Neural progenitor cell (in vitro differentiated cells): ENCODE measurements at regions not wholly inside any gene's neighbourhood (a gene's known extent, or its start where the extent isn't known, plus 50 kb on each side); places are given as distances from the start of the nearest gene placed in this dataset.

Experiments
- EZH2 ChIP-seq: fragments of 200-600 bp; sonication (generic); IDR thresholded peaks from 2 replicates; pipeline ENCODE4 v1.6.1; 2017; ENCODE audit warnings: antibody characterized with exemption, mild to moderate bottlenecking, moderate library complexity
- EZH2phosphoT487 ChIP-seq: fragments of 200-600 bp; sonication (generic); IDR thresholded peaks from 2 replicates; pipeline ENCODE4 v1.6.1; 2017; ENCODE audit warnings: antibody characterized with exemption
- TF ChIP-seq, protein P1 (sequence below): fragments of 200-600 bp; sonication (generic); IDR thresholded peaks from 2 replicates; pipeline ENCODE4 v1.5.1; 2017; ENCODE audit warnings: antibody characterized with exemption, mild to moderate bottlenecking

DNA sequence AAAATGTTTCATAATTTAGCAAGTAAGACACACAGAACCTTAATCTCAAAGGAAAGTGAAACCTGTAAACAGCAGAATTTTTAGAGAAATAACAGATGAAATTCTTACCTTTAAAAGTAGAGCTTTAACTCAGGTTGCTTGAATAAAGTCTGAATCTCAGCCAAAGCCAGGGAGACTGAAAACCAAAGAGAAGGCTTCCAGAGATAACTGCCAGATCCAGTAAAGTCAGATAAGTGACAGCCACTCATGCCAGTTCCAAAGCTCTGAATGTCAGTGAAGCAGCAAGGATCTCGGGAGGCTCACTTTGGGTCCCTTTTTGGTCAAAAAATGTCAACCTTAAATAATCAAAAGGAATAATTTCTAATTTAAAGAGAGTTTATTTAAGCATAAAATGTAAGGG lies 199.9 kb upstream of the CHRM3 start:
- TF ChIP-seq, protein P1, sequence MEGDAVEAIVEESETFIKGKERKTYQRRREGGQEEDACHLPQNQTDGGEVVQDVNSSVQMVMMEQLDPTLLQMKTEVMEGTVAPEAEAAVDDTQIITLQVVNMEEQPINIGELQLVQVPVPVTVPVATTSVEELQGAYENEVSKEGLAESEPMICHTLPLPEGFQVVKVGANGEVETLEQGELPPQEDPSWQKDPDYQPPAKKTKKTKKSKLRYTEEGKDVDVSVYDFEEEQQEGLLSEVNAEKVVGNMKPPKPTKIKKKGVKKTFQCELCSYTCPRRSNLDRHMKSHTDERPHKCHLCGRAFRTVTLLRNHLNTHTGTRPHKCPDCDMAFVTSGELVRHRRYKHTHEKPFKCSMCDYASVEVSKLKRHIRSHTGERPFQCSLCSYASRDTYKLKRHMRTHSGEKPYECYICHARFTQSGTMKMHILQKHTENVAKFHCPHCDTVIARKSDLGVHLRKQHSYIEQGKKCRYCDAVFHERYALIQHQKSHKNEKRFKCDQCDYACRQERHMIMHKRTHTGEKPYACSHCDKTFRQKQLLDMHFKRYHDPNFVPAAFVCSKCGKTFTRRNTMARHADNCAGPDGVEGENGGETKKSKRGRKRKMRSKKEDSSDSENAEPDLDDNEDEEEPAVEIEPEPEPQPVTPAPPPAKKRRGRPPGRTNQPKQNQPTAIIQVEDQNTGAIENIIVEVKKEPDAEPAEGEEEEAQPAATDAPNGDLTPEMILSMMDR = no peak
- TF ChIP-seq EZH2phosphoT487 (no peak), EZH2 (no peak)
